ENCODE measurements at regions not wholly inside any gene's neighbourhood (a gene's known extent, or its start where the extent isn't known, plus 50 kb on each side); places are given as distances from the start of the nearest gene placed in this dataset.
"Not testable (repeated sequence)": the region's sequence is repeated elsewhere in the genome, so short reads cannot be mapped to it uniquely, and the experiment has no call there.

GRCh38 chr10:64635906-64636305 is 1114.7 kb downstream of the REEP3 start:
- DNase-seq = no peak

- DNase-seq = no peak
Measured at GRCh38 chr10:64636461-64636860, 1115.3 kb downstream of the REEP3 start.

GRCh38 chr10:64637939-64638338 is 1116.7 kb downstream of the REEP3 start:
- DNase-seq = no peak

GRCh38 chr10:64648915-64649314 is 1127.7 kb downstream of the REEP3 start:
- DNase-seq = no peak

GRCh38 chr10:64658528-64658927 is 1137.3 kb downstream of the REEP3 start:
- DNase-seq = no peak

GRCh38 chr10:64659311-64659710 is 1138.1 kb downstream of the REEP3 start:
- DNase-seq = no peak

GRCh38 chr10:64682043-64682442 is 1160.8 kb downstream of the REEP3 start:
- DNase-seq = no peak

GRCh38 chr10:64690194-64690593 is 1169.0 kb downstream of the REEP3 start:
- no peak for DNase-seq

DNA sequence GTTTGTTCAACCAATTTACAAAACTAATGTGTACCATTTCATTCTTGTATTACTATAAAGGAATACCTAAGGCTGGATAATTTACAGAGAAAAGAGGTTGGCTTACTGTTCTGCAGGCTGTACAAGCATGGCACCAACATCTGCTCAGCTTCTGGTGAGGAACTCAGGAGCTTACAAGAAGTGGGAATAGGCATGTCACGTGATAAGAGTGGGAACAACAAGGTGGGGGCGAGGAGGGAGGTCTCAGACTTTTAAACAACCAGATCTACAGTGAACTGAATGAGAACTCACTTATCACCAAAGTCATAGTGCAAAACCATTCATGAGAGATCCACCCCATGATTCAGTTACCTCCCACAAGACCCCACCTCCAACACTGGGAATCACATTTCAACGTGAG is 1178.0 kb downstream of the REEP3 start:
- DNase-seq = no peak

DNA sequence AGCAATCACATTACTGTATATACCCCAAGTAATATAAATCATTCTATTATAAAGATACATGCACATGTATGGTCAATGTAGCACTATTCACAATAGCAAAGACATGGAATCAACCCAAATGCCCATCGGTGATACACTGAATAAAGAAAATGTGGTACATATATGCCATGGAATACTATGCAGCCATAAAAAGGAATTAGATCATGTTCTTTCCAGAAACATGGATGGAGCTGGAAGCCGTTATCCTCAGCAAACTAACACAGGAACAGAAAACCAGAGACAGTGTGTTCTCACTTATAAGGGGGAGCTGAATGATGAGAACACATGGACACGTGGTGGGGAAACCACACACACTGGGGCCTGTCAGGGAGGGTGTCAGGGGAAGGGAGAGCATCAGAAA is 1180.9 kb downstream of the REEP3 start:
- DNase-seq = not testable (repeated sequence)

DNA sequence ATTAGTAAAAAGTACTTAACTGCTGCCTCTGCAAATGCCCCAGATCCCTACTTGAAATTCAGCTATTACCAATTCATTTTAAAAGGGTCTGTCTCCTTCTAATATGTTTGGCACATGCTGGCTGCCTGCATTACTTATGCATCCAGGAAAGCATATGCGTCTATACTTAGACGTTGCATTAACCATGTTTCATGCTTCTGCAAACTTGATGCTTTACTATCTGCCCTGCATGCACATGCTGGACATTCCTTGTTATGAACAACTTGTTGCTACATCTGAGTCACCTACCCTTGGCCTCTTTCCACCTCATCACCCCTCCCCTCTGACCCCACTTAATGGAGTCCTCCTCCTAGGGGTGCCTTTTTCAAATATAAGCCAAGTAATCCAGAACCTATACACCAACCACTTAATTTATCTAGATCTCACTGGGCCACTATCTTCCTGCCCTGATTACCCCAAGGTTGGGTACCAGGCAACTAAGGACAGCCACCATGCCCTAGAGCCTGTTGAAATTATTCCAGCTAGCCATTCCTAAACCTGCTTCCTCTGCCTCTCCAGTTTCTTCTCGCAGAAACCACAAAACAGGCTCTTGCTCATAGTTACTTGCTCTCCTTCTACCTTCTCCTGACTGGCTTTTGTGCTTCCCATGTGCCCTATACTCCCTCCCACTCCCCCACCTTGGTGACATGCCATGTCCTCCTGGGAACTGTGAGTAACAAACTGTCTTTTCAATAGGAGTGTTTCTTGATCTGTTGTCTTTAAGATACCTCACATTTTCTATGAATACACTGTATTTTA is 1187.9 kb downstream of the REEP3 start:
- no peak for DNase-seq

GRCh38 chr10:64726466-64726865 is 1205.3 kb downstream of the REEP3 start:
- no peak for DNase-seq

GRCh38 chr10:64731016-64731415 is 1209.8 kb downstream of the REEP3 start:
- no peak for DNase-seq

DNA sequence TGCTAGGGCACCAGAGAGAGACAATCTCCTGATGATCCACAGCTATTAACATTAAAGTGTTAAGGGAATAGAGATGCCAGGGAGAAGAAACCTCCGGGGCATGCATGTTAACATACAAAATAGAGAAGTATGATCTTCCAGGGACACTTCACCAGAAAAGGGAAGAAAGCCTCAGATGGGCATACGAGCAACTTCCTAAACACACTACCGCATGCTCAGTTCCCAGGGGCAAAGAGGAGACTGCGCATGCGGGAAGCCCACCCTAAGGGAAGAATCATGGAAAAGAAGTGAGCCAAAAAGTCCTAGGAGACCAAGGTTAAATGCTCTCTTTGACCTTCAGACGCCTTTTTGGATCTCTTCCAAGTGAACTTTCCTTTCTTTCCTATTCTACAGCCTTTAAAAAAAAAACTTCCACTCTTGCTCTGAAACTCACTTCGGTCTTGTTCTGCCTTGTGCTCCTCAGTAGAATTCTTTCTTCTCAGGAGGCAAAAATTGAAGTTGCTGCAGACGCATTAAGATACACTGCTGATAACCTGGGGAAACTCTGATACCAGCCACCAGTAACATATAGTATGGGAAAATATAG is 1211.3 kb downstream of the REEP3 start:
- DNase-seq = no peak

GRCh38 chr10:64733980-64734379 is 1212.8 kb downstream of the REEP3 start:
- no peak for DNase-seq

DNA sequence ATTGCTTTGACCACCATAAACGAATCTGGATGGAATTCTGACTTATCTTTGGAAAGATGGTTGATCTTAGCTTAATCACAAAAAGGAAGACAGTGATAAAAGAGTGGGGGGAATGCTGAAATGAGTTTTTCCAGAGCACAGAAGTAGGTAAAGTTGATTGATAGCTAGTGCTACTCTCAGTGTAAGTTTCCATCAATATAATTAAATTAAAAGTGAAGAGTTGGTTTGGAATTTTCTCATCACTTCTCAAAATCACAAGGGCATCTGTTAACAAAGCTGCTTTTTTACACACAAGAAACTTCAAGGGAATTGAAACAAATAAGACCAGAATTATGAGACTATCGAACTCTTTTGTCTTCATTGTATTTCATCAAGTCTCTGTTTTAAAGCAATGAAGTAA is 1217.3 kb downstream of the REEP3 start:
- no peak for DNase-seq

DNA sequence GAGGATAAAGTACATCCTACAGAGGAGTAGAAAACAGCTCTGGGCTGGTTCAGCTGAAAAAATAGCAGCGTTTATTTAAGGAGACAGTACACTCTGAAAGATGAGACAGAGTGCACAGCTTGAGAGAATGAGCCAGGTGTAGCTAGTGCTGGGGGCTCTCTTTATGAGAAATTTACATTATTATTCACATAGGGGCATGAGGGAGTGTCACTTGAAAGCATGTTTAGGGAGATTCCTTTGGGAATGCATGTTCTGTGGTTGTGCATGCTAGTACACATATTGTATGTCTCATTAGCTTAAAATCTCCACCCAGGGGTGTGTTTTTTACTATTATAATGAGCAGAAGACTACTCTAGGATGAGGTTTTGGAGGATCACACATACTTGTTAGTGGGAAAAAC is 1224.4 kb downstream of the REEP3 start:
- no peak for DNase-seq

- DNase-seq = no peak
Measured at GRCh38 chr10:64750672-64751071, 1229.5 kb downstream of the REEP3 start.

DNA sequence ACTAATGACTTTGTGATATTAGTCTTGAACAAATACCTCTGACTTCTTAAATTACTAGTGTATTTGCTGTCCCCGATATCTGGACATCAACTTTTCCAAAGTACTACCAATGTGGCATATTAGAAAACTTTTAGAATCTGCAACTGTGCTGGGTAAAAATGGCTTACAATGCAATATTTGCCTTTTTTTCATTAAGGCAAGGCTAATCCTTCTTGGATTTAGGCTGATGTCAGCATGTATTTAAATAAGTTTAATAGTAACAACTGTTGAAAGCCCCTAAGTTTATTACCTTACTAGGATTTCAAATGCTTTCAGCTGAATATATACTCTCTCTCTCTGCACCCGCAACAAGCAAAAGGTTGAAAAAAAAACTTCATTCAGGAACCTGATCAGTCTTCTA is 1232.3 kb downstream of the REEP3 start:
- DNase-seq = no peak

DNA sequence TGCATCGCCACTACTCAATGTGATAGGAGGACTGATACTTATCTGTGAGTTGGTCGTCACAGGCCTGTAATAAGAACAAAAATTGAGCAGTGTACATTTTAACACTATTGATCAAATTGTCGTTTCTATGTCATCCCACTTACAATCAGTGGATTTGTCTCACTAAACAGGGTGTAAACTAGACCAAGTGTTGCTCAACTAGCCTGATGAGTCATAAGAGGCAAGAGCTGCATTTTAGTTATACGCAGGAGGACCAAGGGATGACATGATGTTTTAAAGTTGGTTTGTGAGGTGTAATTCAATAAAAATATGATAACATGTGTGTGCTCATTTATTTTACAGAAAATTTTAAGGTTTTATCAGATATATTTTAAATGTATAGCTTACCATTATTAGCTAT is 1239.2 kb downstream of the REEP3 start:
- DNase-seq = no peak

DNA sequence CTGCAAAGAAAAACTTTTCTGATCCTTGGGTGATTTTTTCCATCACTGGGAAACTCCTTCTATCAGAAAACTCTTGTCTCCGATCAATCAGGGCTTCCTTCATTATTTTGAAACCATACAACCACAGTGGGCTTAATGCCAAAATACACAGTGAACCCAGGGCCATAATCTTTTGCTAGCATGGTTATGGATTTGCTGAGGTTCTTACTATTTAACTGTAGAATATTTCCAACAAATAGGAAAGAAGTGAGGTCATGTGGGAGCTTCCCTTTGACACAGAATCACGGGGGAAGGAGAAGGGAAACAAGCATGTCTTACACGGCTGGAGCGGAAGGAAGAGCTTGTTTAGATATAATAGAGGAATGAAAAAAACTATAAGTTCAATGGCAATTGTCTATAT is 1241.7 kb downstream of the REEP3 start:
- DNase-seq = no peak

- DNase-seq = no peak
Measured at GRCh38 chr10:64765498-64765897, 1244.3 kb downstream of the REEP3 start.

GRCh38 chr10:64771253-64772050 is 1250.3 kb downstream of the REEP3 start:
- DNase-seq = no peak

DNA sequence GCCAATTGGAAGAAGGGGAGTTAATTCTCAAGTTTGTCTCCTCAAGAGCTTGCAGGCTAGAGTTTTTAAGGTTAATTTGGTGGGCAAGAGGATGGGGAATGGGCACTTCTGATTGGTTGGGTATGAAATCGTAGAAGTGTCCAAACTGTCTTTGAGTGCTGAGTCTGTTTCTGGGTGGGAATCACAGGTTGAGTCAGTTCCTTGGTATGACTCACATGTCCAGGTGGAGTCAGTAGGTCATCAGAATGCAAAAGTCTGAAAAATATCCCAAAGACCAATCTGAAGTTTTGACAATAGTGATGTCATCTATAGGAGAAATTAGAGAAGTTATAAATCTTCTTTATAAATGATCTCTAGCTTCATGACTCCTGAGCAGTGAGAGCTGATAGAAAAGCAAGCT is 1252.2 kb downstream of the REEP3 start:
- DNase-seq = no peak

Measured in KG1 (cell line).